ENCODE measurements at regions not wholly inside any gene's neighbourhood (a gene's known extent, or its start where the extent isn't known, plus 50 kb on each side); places are given as distances from the start of the nearest gene placed in this dataset.

- H3K9me3 ChIP-seq: no peaks in the 10 kb centered on the region
- no peak overlapping the region for H3K27ac ChIP-seq
- intact Hi-C loops (cut with DNase I): no loop called here
- H3K4me1 ChIP-seq (ENCODE audit: insufficient read depth): no peaks in the 10 kb centered on the region
- no peak overlapping the region for H3K4me3 ChIP-seq
- no peak for TF ChIP-seq POLR2A (IDR thresholded peaks at IDR 0.05)
- no peak for TF ChIP-seq CTCF (IDR thresholded peaks at IDR 0.05)
- no peak for TF ChIP-seq EP300 (IDR thresholded peaks at IDR 0.05)
- no peaks in the 10 kb centered on the region for H3K27me3 ChIP-seq
- H3K36me3 ChIP-seq: no peaks in the 10 kb centered on the region
- no peak for DNase-seq
- 10 to 23% (median 17%) methylated on average over 3 of the region's 3 CpGs for WGBS, 3 donors
Observed at GRCh38 chr10:83165265-83165664, 974.0 kb upstream of the GHITM start.

- Histone ChIP-seq H3K9me3 (no peaks in the 10 kb centered on the region), H3K4me3 (no peak overlapping the region), H3K4me1 (ENCODE audit: insufficient read depth) (no peaks in the 10 kb centered on the region), H3K27me3 (no peaks in the 10 kb centered on the region), H3K27ac (no peak overlapping the region), H3K36me3 (no peaks in the 10 kb centered on the region)
- 43 to 79% (median 69%) methylated on average over 5 of the region's 5 CpGs for WGBS, 3 donors
- DNase-seq: no peak
- TF ChIP-seq EP300 (IDR thresholded peaks at IDR 0.05): no peak
- no peak for TF ChIP-seq POLR2A (IDR thresholded peaks at IDR 0.05)
- TF ChIP-seq CTCF (IDR thresholded peaks at IDR 0.05): no peak
- intact Hi-C loops (cut with DNase I): no loop called here
Observed at GRCh38 chr10:83166344-83166743, 973.0 kb upstream of the GHITM start.

- TF ChIP-seq EP300 (IDR thresholded peaks at IDR 0.05): no peak
- TF ChIP-seq CTCF (IDR thresholded peaks at IDR 0.05): no peak
- TF ChIP-seq POLR2A (IDR thresholded peaks at IDR 0.05): no peak
- no peak for DNase-seq
- intact Hi-C loops (cut with DNase I): no loop called here
- Histone ChIP-seq H3K27ac (no peak overlapping the region), H3K4me3 (no peak overlapping the region), H3K4me1 (ENCODE audit: insufficient read depth) (no peaks in the 10 kb centered on the region), H3K27me3 (no peaks in the 10 kb centered on the region), H3K36me3 (no peaks in the 10 kb centered on the region), H3K9me3 (no peaks in the 10 kb centered on the region)
- WGBS, 3 donors: 63 to 79% (median 65%) methylated on average over 4 of the region's 4 CpGs
Observed at GRCh38 chr10:83167081-83167480, 972.2 kb upstream of the GHITM start.

GRCh38 chr10:83176901-83177300, 962.4 kb upstream of the GHITM start:
- no peak overlapping the region for H3K4me3 ChIP-seq
- DNase-seq: no peak
- no peaks in the 10 kb centered on the region for H3K4me1 ChIP-seq (ENCODE audit: insufficient read depth)
- H3K36me3 ChIP-seq: no peaks in the 10 kb centered on the region
- intact Hi-C loops (cut with DNase I): no loop called here
- 92 to 94% (median 94%) methylated on average over 2 of the region's 2 CpGs for WGBS, 3 donors
- H3K9me3 ChIP-seq: no peaks in the 10 kb centered on the region
- TF ChIP-seq CTCF (IDR thresholded peaks at IDR 0.05) (no peak), POLR2A (IDR thresholded peaks at IDR 0.05) (no peak), EP300 (IDR thresholded peaks at IDR 0.05) (no peak)
- no peak overlapping the region for H3K27ac ChIP-seq
- no peaks in the 10 kb centered on the region for H3K27me3 ChIP-seq

- H3K27me3 ChIP-seq: no peaks in the 10 kb centered on the region
- H3K4me1 ChIP-seq (ENCODE audit: insufficient read depth): no peaks in the 10 kb centered on the region
- no peaks in the 10 kb centered on the region for H3K36me3 ChIP-seq
- DNase-seq: no peak
- no peak overlapping the region for H3K4me3 ChIP-seq
- TF ChIP-seq EP300 (IDR thresholded peaks at IDR 0.05) (no peak), POLR2A (IDR thresholded peaks at IDR 0.05) (no peak), CTCF (IDR thresholded peaks at IDR 0.05) (no peak)
- H3K27ac ChIP-seq: no peak overlapping the region
- intact Hi-C loops (cut with DNase I): no loop called here
- H3K9me3 ChIP-seq: no peaks in the 10 kb centered on the region
Observed at GRCh38 chr10:83178526-83178925, 960.8 kb upstream of the GHITM start.
